K562 (cell line): ENCODE measurements at regions not wholly inside any gene's neighbourhood (a gene's known extent, or its start where the extent isn't known, plus 50 kb on each side); places are given as distances from the start of the nearest gene placed in this dataset.

Experiments
- ATAC-seq: fragments of 200-7000 bp; cut with Tn5 transposase; 3 replicates; pipeline ENCODE4 v1.9.1; 2020; ENCODE audit warnings: moderate library complexity
- BruUV-seq: library from RNA; stranded (reverse); fragments of 400-500 nt; replicated peaks from 2 replicates; lab custom pipeline; 2021; lab: Mats Ljungman, UMichigan
- CTCF ChIA-PET: fragments of 300-600 bp; formaldehyde crosslinking; extraction: SDS; loops from one replicate; lab custom pipeline; 2021; ENCODE audit warnings: low intra/inter-chr PET ratio; lab: Yijun Ruan, JAX
- POLR2A ChIA-PET: fragments of 300-600, 350-650 bp; sonication (Branson Sonifier 250); formaldehyde crosslinking; extraction: SDS; loops from one replicate; lab custom pipeline; 2021; ENCODE audit warnings: antibody characterized with exemption, inconsistent platforms; lab: Yijun Ruan, JAX
- DNase-seq, 4 experiments: peaks; one replicate each; pipeline versions ENCODE4 v3.0.0 to v3.0.0-alpha.2; 2011 to 2018; ENCODE audit warnings: low spot score in 3 of 4, mixed read lengths in 3 of 4; ENCODE audit errors: extremely low read depth in 1 of 4
- FAIRE-seq: peaks from 2 replicates; lab custom pipeline; 2011; peaks lifted over from hg19 to GRCh38; lab: Jason Lieb, UNC
- H2AFZ ChIP-seq: 2 replicates; pipeline ENCODE4 v1.6.0; 2011; ENCODE audit warnings: low read depth, low read length, control low read depth, inconsistent platforms
- H3K27ac ChIP-seq: fragments of 200-600 bp; 3 replicates; pipeline ENCODE4 v1.8.0; 2011; ENCODE audit warnings: low read depth, mild to moderate bottlenecking, control low read depth, inconsistent platforms, low read length, moderate library complexity, mixed read lengths; ENCODE audit errors: extremely low read depth
- H3K27me3 ChIP-seq, 2 experiments: fragments of 300-600 bp in 1 of 2; 2 replicates in 1 of 2; 3 replicates in 1 of 2; pipeline versions ENCODE4 v1.6.0 to v1.8.0; 2011; ENCODE audit warnings: inconsistent platforms in 2 of 2, low read length in 2 of 2, mild to moderate bottlenecking in 1 of 2, mixed read lengths in 1 of 2, moderate library complexity in 1 of 2; ENCODE audit not compliant: control insufficient read depth in 2 of 2, insufficient read depth in 2 of 2
- H3K36me3 ChIP-seq: fragments of 300-600 bp; 3 replicates; pipeline ENCODE4 v1.8.0; 2011; ENCODE audit warnings: mild to moderate bottlenecking, low read length, inconsistent platforms; ENCODE audit not compliant: control insufficient read depth, insufficient read depth
- H3K4me1 ChIP-seq, 2 experiments: fragments of 200-600 bp in 1 of 2; replicated peaks in 1 of 2; 2 replicates in 1 of 2; 3 replicates in 1 of 2; pipeline versions ENCODE4 v1.5.1 to v1.8.0; 2011; ENCODE audit warnings: inconsistent platforms in 2 of 2, low read length in 2 of 2, mild to moderate bottlenecking in 1 of 2, mixed read lengths in 1 of 2, moderate library complexity in 1 of 2; ENCODE audit not compliant: control insufficient read depth in 2 of 2, insufficient read depth in 2 of 2
- H3K4me2 ChIP-seq: 2 replicates; pipeline ENCODE4 v1.6.1; 2011; ENCODE audit warnings: low read length, control low read depth, inconsistent platforms, mixed read lengths; ENCODE audit not compliant: insufficient read depth
- H3K4me3 ChIP-seq: fragments of 200-600 bp; sonication (generic), shearing (Covaris generic); 2 replicates; pipeline ENCODE4 v1.5.1; 2016; ENCODE audit warnings: control low read depth, inconsistent platforms
- H3K79me2 ChIP-seq: fragments of 200-600 bp; 3 replicates; pipeline ENCODE4 v1.8.0; 2011; ENCODE audit warnings: low read length, inconsistent platforms; ENCODE audit not compliant: control insufficient read depth, insufficient read depth
- H3K9ac ChIP-seq, 2 experiments: 2 replicates each; pipeline versions ENCODE4 v1.6.0 to v1.6.1; 2011; ENCODE audit warnings: low read depth in 2 of 2, low read length in 2 of 2, control low read depth in 1 of 2, inconsistent platforms in 1 of 2, mild to moderate bottlenecking in 1 of 2, mixed read lengths in 1 of 2; ENCODE audit not compliant: insufficient read depth in 1 of 2
- H3K9me1 ChIP-seq: one replicate; pipeline ENCODE4 v1.6.0; 2011; ENCODE audit warnings: inconsistent platforms, mild to moderate bottlenecking, low read length, moderate library complexity; ENCODE audit not compliant: control insufficient read depth, insufficient read depth
- H3K9me3 ChIP-seq: replicated peaks from 2 replicates; pipeline ENCODE4 v1.5.1; 2011; ENCODE audit warnings: low read depth, low read length, inconsistent platforms; ENCODE audit not compliant: control insufficient read depth, insufficient read depth
- H4K20me1 ChIP-seq: replicated peaks from 2 replicates; pipeline ENCODE4 v1.6.1; 2011; ENCODE audit warnings: low read length, inconsistent platforms, mixed read lengths; ENCODE audit not compliant: control insufficient read depth, insufficient read depth
- BACH1 ChIP-seq: fragments of 200-800 bp; sonication (Bioruptor generic); IDR thresholded peaks from 2 replicates; pipeline ENCODE4 v1.6.1; 2016; ENCODE audit warnings: missing genetic modification characterization, missing compliant biosample characterization
- TCF3 ChIP-seq: sonication (generic); formaldehyde crosslinking; IDR thresholded peaks from 2 replicates; pipeline ENCODE4 v1.4.0; 2020; ENCODE audit warnings: mild to moderate bottlenecking, missing genetic modification reagents
- ZNF318 ChIP-seq, 2 experiments: fragments of 450-650 bp; IDR thresholded peaks; 2 replicates each; pipeline ENCODE4 v1.6.1; 2016; ENCODE audit warnings: mild to moderate bottlenecking in 2 of 2, borderline replicate concordance in 1 of 2, low read depth in 1 of 2, moderate library complexity in 1 of 2
- WGBS: fragments of 100-300 bp; shearing (Covaris generic); methylation state at CpG from one replicate; pipeline ENCODE4 v1.1.6; 2016; ENCODE audit warnings: low coverage, mixed read lengths; ENCODE audit not compliant: insufficient coverage; ENCODE audit errors: missing lambda C conversion rate; 5-methylcytosine and 5-hydroxymethylcytosine counted together
- in situ Hi-C: fragments of 300-500 bp; cut with MboI; formaldehyde crosslinking; loops from 4 replicates; pipeline ENCODE4 v1.15.0; 2018; ENCODE audit warnings: inconsistent platforms, mixed read lengths
- intact Hi-C: fragments of 100-400 bp; cut with micrococcal nuclease; formaldehyde crosslinking; loops from 2 replicates; pipeline ENCODE4 v1.14.2; 2022

GRCh38 chr22:48407256-48407955 is 1420.3 kb downstream of the BRD1 start:
- H3K9me1 ChIP-seq: no peaks in the 10 kb centered on the region
- intact Hi-C loops: no loop called here
- no peaks in the 10 kb centered on the region for H3K4me1 ChIP-seq
- H3K27ac ChIP-seq: no peak overlapping the region
- BruUV-seq: no TSS peak
- H3K79me2 ChIP-seq: no peaks in the 10 kb centered on the region
- WGBS: 0% methylated on average over 8 of the region's 8 CpGs
- DNase-seq: no peak
- H3K4me3 ChIP-seq: no peak overlapping the region
- ChIA-PET CTCF (no interaction called here), POLR2A (interaction anchor here (0.8 kb wide), 1 partner anchor 10 kb away, joined by 3 read pairs; no protein-coding TSS in a partner anchor)
- no peak overlapping the region for H2AFZ ChIP-seq
- no peaks in the 10 kb centered on the region for H3K36me3 ChIP-seq
- H4K20me1 ChIP-seq: no peaks in the 10 kb centered on the region
- H3K27me3 ChIP-seq: peaks cover 0 to 8% of the 10 kb centered on the region in 2 experiments; a peak in 1 of 5 replicates
- in situ Hi-C loops: no loop called here
- H3K4me2 ChIP-seq: no peak overlapping the region
- H3K9ac ChIP-seq: no peak overlapping the region
- no peak for ATAC-seq
- no peaks in the 10 kb centered on the region for H3K9me3 ChIP-seq
- no peak for FAIRE-seq
- no peak for TF ChIP-seq ZNF318 (IDR thresholded peaks at IDR 0.05; ENCODE audit: borderline replicate concordance in 1 of 2, low read depth in 1 of 2)
- no peak for TF ChIP-seq TCF3
- TF ChIP-seq BACH1 (tag): no peak
